HG03025 (cell line): ENCODE measurements at regions not wholly inside any gene's neighbourhood (a gene's known extent, or its start where the extent isn't known, plus 50 kb on each side); places are given as distances from the start of the nearest gene placed in this dataset.

Experiments
- ATAC-seq: cut with Tn5 transposase; IDR thresholded peaks from one replicate; pipeline ENCODE4 v1.9.1; 2021; ENCODE audit warnings: mild to moderate bottlenecking, moderate library complexity; ENCODE audit not compliant: unreplicated experiment, low FRiP score

DNA sequence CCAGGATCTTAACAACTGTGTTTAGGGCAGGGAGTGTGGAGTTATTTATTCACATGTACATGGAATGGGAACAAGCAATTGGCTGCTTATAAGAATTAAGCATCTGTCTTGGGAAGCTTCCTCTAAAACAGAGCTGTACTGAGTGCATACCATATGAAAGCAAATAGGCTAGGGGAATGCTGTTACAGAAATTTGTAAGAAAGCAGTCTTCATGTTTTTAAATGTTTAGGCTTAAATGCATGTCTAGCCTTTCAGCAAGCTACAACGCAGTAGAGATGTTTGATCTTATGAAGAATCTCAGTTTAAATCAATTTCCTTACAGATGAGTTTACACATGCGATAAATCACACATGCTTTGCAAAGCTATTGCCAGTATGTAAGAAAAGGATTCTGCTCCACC lies 123.1 kb upstream of the MID1 start:
- ATAC-seq, result no peak

DNA sequence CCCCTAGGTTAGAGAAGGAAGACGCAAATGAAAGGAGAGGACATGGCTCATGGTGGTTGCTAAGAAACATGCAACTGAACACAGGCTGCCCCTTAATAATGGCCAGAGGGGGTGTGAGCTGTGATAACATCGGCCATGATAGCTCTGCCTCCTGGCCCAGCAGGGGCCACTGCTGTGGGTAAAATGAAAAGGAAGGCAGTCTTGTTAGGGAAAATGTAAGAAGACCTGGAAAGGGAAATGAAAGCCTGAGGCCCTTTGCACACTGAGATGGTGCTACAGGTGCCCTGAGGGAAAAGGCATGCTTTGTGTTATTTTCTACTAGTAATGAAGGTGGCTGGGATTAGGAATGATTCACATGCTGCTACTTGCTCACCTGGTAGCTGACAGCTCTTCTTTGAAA lies 123.6 kb upstream of the MID1 start:
- no peak for ATAC-seq

DNA sequence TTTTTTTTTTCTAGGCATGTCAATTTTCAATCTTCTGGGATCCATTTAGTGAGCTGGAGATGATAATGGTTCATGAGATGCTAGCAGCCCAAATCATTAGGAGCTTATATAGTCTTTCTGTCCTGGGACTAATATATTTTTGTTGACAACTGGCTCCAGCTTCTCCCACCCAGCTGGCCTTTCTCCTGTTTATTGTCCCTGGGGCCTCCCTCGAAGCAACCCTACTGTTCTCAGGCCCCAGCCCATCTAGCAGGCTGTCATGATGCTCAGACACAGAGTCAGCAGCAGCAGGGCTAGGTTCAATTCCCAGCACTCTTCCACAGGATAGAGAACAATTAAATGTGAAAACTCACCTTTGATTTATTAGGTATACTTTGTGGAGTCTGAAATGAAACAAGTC lies 127.6 kb upstream of the MID1 start:
- ATAC-seq, result no peak

DNA sequence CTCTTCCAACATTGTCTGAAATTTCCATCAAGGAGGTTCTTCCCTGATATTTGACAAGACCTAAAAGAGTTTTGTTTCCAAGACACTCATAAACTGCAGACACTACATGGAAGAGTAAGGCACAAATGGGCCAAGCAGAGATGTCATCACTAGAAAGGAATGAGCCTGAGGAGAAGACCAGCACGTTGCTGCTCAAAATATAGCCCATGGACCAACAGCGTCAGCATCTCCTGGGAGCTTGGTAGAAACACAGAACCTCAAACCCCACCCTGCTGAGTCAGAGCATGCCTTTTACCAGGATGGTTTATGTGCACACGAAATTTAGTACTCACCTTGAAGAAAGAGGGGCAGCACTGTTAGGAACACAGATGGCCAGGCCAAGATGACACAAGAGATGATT lies 128.7 kb upstream of the MID1 start:
- ATAC-seq, result no peak

DNA sequence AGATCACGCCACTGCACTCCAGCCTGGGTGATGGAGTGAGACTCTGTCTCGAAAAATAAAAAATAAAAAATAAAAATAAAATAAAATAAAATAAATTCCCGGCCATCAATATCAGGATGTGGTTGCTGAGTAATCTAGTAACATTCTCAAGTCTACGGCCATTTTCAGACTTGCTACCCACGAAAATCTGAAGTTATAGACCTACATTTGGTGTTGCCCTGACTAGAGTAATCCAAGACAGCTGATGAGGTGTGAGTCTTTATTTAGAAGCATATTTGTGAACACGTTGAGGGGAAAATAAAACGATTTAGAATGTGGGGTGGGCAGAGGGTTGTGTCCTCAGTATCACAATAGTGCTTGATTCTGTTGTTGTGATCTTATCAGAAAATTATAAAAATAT lies 130.2 kb upstream of the MID1 start:
- no peak for ATAC-seq

DNA sequence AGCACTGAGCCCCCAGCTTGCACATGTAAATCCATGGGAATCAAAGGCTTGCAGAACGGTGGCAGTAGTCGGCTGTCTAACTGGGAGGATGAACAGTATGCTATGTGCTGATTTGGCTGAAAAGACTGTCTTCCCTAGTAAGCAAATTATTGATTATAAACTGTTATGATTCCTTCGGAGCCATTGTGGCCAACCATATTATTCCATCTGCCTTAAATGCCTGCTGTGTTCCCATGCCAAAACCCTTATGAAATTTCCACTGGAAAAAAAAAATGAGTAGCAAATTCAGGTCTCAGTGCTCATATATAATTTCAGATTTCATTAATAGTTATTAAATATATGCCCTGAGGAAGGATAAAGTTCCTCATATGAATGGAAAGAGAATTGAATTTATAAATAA lies 132.7 kb upstream of the MID1 start:
- ATAC-seq, result no peak

DNA sequence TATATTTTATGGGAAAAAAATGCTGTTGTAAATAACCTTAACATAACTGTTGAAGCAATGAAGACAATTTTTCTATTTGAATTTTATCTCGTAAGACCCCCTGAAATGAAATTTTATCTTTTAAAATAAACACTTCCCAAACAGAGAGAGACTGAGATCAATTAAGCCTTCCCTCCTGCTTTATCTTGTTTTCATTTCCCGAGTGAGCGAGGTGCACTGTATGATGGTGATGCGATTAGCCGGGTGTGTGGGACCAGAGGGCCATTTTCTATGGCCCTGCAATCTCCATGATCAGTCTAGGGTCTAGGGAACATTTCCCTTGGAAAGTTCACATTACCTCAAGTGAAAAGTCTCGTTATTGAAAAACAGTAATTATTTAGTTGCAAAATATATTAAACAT lies 134.1 kb upstream of the MID1 start:
- no peak for ATAC-seq

DNA sequence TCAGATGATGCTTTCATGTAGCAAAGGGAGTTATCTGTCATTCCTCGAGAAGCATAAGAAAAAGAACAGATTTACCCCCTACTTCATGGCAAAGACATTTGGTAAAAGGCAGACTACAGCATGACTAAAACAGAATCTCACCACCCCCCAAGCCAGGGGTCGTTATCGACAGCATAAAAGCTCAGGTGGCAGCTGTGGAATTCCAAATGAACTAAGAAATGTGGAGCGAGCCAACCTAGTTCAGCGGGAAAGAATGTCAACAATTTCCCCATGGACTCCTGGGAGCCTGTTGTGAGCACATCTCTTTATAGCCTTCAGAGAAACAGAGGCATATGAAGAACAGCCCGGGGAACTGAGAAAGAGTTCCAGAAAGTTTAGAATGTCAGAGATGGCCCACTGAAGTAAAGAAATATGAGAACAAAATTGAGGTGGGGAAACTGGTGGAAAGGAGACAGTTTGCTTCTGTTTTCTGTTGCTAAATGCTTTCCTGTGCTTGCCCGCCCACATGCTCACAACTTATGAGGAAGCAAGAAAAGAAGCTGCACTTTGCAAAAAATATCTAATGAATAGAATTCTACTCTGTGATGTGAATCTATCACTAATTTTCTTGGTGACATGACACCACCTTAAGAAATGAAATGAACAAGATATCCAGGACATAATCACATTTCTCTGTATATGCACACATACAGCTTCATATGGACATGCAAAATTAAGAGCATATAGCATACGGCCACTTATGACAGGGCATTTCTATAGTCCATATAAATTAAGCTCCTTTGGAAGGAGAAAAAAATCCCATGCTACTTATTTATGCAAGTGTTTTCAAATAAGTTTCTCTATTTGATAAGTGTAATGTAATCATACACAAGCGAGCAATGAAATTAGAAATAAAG lies 135.3 kb upstream of the MID1 start:
- no peak for ATAC-seq

DNA sequence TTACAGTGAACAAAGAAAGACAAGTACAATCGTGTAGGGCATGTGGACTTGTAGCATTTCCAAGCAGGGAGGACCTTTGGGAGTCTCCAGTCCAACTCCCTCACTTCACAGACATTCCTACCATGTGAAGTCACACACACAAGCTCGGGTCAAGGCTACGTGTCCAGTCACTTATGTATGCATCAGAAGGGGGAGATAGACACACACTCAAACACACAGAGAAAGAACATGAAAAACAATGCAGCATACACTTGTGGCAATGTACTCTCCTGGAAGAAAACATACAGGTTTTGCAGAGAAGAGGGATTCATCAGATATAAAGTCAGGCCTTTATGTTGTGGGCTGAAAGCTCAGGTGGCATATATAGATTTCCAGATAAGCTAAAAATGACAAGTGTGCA lies 136.1 kb upstream of the MID1 start:
- no peak for ATAC-seq

DNA sequence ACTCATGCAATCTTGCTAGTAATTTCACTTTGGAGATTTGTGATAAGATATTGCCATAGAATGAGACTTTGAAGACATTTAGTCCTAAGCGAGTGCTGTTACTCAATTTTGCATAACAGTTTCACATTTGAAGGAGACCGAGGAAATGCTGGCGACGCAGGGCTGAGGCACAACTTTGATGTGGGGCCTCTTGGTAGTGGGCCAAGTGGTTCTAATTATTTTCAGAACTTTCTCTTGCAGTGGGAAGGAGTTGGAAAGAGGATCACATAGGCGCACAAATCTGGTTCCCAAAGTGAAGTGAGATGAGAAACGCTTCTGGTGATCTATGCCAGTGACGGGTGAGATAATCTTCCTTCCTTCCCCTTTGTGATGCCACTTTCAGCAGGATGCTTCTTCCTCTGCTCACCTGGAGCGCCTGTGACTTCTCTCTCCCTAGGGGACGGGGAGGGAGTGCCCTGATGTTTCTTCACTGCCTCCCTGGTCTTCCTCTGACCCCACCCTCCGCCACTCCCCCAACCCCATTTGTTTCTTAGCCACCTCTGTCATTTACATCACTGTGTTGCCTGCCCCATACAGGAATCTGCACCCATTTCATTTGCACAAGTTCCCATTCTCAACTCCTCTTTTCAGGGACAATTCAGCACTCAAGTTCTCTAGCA lies 138.9 kb upstream of the MID1 start:
- ATAC-seq, result no peak

DNA sequence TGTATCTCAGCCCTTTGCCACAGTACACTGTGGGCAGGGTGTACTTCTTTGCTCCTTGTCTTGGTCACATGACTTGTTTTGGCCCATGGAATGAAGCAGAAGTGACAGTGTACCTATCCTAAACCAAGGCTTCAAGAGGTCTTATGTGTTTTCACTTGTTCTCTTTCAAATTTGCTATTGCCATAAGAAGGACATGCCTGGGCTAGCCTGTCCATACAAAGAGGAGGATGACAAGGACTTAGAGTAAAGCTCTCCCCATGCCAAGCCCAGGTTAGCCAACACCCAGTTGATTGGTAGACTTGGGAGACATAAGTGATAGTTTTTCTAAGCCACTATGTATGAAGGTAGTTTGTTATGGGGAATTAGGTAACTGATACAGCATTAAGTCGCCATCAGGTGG lies 141.1 kb upstream of the MID1 start:
- no peak for ATAC-seq

DNA sequence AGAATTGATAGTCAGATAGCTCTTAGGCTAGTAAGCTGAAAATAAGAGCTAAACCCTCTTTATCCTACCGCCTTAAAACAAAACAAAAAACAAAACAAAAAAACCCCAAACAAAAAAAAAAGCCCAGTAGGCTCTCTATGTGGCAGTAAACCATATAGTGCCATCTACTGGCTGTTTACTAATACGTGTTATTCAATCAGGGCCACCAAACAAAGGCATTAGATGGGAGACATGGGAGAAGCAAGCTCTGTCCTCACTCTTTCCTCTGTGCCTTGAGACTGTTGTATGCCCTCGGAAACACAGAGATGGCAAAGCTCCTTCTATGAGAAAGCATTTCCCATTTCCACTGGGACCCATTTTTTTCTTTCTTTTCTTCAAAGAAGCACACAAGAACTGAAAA lies 148.8 kb upstream of the MID1 start:
- no peak for ATAC-seq

DNA sequence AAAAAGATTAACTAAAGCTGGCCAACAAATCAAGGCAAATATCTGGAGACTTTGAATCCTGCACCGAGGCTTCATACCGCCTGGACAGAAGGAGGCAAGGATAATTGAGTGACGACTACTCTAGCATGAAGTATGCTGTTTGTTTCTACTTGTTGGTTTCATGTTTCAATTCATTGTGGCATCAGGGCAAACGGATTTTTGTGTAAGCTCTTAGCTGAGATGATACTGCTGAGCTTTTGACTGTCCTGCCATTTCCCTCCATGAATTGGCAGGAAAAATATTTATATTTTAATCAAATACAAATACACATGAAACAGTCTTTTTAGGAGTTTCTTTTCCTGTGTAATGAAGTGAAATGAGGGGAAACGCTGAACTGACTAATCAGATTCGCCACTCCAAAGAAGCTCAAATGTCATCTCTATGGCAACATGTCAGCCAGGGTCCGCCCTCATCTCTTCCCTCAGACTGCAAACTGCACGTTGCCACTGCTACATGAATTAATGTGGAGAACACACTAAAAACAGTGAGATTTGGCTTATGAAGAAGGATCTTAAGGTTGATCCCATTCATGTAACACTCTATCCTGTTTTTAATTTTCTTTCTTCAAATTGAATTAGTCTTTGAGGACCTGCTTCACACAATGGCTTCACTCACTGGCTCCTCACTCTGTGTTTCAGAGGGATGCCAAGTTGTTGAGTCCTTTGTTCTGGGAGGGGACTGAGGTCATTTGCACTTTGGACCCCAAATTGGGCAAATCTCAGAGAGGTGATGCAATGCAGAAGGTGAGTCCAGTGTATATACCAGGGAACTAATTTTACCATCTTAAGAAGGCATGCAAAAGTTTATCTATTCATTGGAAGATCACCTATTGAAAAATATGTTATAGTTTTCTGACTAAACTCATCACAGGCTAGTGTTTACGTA lies 149.6 kb upstream of the MID1 start:
- no peak for ATAC-seq

DNA sequence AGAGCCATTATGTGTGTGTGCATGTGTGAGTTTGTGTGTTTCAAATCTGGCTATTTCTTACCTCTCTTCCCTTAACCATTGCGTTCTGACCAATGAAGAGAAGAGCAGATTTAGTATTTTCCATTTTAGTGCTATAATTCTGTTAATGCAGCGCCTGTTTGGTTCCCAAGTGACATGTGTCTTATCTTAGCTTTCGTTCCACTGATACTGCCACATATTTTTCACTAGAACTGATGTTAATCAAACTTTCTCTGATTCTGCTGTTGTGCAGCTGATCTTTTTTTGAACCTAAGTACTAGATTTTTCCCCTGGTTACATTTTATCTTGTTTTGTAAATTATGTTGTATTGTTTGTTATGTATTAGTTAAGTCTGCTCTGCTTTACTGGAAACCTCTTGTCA lies 152.9 kb upstream of the MID1 start:
- ATAC-seq, result no peak

DNA sequence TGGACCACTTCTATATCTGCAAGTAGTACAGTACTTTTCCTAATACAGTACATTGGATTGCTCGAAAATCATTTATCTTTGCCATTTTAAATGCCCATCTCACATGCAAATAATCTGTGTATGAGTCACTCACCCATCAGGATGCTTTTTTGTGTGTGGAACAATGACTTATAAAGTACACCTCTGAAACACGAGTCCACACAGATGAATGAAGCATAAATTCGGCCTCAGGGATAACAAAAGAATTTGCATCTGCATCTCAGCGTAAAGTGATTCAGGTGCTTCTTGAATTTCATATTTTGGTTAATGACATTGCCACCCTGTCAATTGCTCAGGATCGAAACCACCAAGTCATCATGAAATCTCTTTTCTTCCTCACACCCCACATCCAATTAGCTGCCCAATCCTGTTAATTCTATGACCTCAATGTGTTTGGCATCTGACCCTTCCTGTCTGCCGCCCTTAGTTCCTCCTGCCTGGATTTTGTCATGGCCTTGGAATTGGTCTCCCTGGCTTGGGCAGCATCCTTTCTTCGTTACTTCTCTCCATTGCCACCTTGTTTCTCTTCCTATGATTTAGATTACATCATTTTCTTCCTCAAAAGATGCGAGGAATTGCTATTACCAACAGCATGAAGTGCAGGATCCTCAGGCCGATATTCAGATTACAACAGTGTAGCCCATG lies 161.6 kb upstream of the MID1 start:
- ATAC-seq, result no peak

DNA sequence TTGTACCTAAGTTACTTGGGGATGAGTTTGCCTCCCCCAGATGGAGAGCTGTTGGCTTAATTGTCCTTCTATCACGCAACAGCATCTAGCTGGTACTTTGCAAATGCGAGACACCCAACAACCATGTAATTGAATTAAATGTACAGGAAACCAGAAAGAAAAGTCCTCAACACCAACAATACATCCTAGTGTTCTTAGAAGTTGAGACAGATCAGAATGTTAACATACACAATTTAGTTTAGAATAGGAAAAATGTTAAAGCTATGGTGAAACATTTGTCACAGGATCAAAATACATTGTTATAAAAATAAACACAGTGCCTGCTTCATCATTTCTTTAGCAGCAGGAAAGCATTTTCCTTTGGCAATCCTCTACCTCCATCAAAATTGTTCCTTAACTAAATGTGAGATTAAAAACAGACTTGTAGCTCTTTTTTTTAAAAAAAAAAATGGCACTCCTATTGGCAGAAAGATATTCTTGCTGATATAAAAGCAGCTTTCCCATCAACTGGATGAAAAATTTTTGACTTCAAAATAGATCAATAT lies 163.1 kb upstream of the MID1 start:
- no peak for ATAC-seq

DNA sequence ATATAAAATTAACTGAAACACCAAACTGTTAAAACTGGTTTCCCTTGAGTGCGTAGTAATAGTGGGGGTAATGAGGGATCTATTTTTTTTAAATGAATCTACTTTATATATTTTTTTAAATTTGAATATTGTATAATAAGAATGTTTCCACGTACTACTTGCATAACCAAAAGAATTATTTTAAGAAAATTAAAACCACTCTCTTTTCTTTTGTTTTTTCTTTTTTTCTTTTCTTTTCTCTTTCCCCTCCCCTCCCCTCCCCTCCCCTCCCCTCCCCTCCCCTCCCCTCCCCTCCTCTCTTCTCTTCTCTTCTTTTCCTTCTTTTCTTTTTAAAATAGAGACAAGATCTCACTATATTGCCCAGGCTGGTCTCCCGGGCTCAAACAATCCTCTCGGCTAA lies 166.9 kb upstream of the MID1 start:
- no peak for ATAC-seq

DNA sequence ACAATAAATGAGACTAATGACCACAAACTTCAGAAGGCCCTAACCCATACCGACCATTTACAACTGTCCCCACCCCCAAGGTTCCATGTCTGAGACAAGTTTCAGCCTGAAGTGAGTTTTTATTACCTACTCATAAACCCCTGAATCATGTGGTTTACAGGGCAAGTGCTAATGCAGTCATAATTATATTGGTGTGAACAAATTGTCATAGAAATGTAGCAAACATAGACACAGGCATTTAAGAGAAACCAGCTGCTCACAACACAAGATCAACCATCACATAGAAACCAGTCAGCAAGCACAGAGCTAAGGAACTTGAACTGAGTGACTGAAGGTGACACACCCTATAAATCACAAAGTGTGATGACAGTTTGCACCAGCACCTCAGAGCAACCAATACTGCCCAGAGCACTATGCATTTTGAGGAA lies 173.8 kb upstream of the MID1 start:
- no peak for ATAC-seq

DNA sequence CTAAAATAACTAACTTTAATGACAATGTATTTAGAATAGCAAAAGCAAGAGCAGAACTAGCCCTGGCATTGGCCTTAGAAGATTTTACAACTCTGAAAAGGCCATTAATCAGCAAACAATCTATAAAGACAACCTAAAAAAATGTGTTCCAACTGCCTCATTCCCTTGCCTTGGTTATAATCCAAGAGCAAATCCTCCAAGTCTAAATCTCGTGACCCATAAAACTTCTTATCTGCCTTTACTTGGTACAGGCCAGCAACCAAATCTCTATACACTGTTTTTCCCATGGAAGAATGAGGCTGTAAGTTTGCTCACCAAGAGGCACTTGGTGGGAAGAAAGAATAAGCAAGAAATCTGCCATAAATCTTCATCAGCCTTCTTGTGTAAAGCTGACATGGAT lies 175.3 kb upstream of the MID1 start:
- no peak for ATAC-seq

DNA sequence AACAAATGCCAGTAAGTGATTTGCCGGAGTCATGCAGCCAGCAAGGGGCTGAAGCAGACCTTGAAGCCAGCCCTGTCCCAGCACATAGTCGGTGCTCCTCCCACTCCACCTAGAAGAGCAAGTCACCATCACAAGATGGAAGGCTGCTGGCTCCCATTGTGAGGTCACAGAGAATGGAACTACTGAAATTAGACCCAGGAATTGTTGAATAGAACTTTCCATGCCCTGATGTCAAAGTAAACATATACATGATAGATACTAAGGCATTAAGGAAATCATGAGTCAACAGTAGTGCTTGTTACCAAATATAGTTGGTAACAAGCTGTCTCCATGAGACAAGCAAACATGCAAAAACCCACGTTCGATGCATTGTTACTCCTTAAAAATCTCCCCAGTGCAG lies 177.1 kb upstream of the MID1 start:
- ATAC-seq, result no peak
